ENCODE measurements at regions not wholly inside any gene's neighbourhood (a gene's known extent, or its start where the extent isn't known, plus 50 kb on each side); places are given as distances from the start of the nearest gene placed in this dataset.

- Mint-ChIP-seq H3K9me3 (no peaks in the 10 kb centered on the region), H3K27me3 (ENCODE audit: low read depth) (peaks cover 38% of the 10 kb centered on the region), H3K4me3 (peak overlapping the region; percentile 17; the same call in 1 of the 2 replicates), H3K27ac (no peak overlapping the region), H3K4me1 (peaks cover 44% of the 10 kb centered on the region), H3K36me3 (no peaks in the 10 kb centered on the region)
- TF ChIP-seq ZNF138 (CRISPR knock-in tag; conservative IDR thresholded peaks at IDR 0.05) (no peak), SMAD3 (CRISPR knock-in tag; IDR thresholded peaks at IDR 0.05; ENCODE audit: borderline replicate concordance) (no peak), SMAD4 (CRISPR knock-in tag; IDR thresholded peaks at IDR 0.05) (no peak), NFE2L1 (CRISPR knock-in tag; IDR thresholded peaks at IDR 0.05) (no peak), ZNF232 (CRISPR knock-in tag; IDR thresholded peaks at IDR 0.05) (no peak), ETV6 (CRISPR knock-in tag; IDR thresholded peaks at IDR 0.05) (no peak), ATF6 (CRISPR knock-in tag; IDR thresholded peaks at IDR 0.05) (no peak)
- DNase-seq (ENCODE audit: low spot score) (no peak), ATAC-seq (no peak)
- ChIA-PET CTCF (no interaction called here), POLR2A (no interaction called here)
Measured at GRCh38 chr6:125361868-125362267, 60.1 kb upstream of the HDDC2 start.

GRCh38 chr6:125363039-125363823 lies 61.5 kb upstream of the HDDC2 start:
- ChIA-PET POLR2A (interaction anchor here (1.2 kb wide), 1 partner anchor 418 kb away, joined by 4 read pairs; no protein-coding TSS in a partner anchor), CTCF (interaction anchor here (0.8 to 0.9 kb wide), 3 partner anchors 352 to 543 kb away, joined by 3 read pairs; no protein-coding TSS in a partner anchor)
- peak; percentile 63 for DNase-seq (ENCODE audit: low spot score)
- Mint-ChIP-seq H3K27me3 (ENCODE audit: low read depth) (peaks cover 39% of the 10 kb centered on the region), H3K4me1 (peaks cover 37% of the 10 kb centered on the region), H3K36me3 (no peaks in the 10 kb centered on the region), H3K9me3 (no peaks in the 10 kb centered on the region), H3K4me3 (peak overlapping the region; percentile 61), H3K27ac (peak overlapping the region; percentile 25; the same call in 1 of the 2 replicates)
- peak; percentile 77 for ATAC-seq
- TF ChIP-seq OVOL2 (CRISPR knock-in tag; IDR thresholded peaks at IDR 0.05; ENCODE audit: borderline replicate concordance) (no peak), ZBTB21 (CRISPR knock-in tag; IDR thresholded peaks at IDR 0.05; ENCODE audit: borderline replicate concordance) (no peak; the same call in 1 of the 2 replicates), PRDM15 (CRISPR knock-in tag; IDR thresholded peaks at IDR 0.05) (no peak), FOXJ3 (CRISPR knock-in tag; IDR thresholded peaks at IDR 0.05; ENCODE audit: borderline replicate concordance) (no peak), GRHL2 (CRISPR knock-in tag; IDR thresholded peaks at IDR 0.05; ENCODE audit: insufficient replicate concordance, severe bottlenecking) (no peak), ZNF416 (CRISPR knock-in tag; IDR thresholded peaks at IDR 0.05) (no peak), CBFB (CRISPR knock-in tag; IDR thresholded peaks at IDR 0.05; ENCODE audit: low read depth) (0 out of 2 replicates have a peak, but pooled peaks have one; percentile 31), HMGXB4 (CRISPR knock-in tag; IDR thresholded peaks at IDR 0.05) (peak; percentile 48; the same call in 1 of the 2 replicates), ERG (CRISPR knock-in tag; IDR thresholded peaks at IDR 0.05) (no peak), ZNF396 (CRISPR knock-in tag; IDR thresholded peaks at IDR 0.05; ENCODE audit: borderline replicate concordance) (no peak), PREB (CRISPR knock-in tag; IDR thresholded peaks at IDR 0.05; ENCODE audit: borderline replicate concordance) (no peak), ZNF138 (CRISPR knock-in tag; conservative IDR thresholded peaks at IDR 0.05) (no peak), ZSCAN18 (CRISPR knock-in tag; IDR thresholded peaks at IDR 0.05) (no peak)

Data from WTC11 (cell line).